Spleen (tissue), 7 donors: ENCODE measurements at regions not wholly inside any gene's neighbourhood (a gene's known extent, or its start where the extent isn't known, plus 50 kb on each side); places are given as distances from the start of the nearest gene placed in this dataset.

Source experiments
- CTCF ChIP-seq, 11 experiments: fragments of 200-600 bp in 7 of 11; fragments of 450-650 bp in 4 of 11; sonication (generic) in 4 of 11; IDR thresholded peaks in 8 of 11; conservative IDR thresholded peaks in 3 of 11; 1 replicate in 7 of 11; 2 replicates in 4 of 11; pipeline versions ENCODE4 v1.4.0 to v1.8.0; 2016 to 2021; ENCODE audit warnings: antibody characterized with exemption in 11 of 11, inconsistent platforms in 4 of 11, mild to moderate bottlenecking in 1 of 11
- POLR2A ChIP-seq, 3 donors: fragments of 450-650 bp; IDR thresholded peaks; one replicate each; pipeline ENCODE4 v1.5.1; 2017; ENCODE audit warnings: antibody characterized with exemption in 3 of 3, mild to moderate bottlenecking in 1 of 3
- POLR2AphosphoS5 ChIP-seq, 3 donors: sonication (generic); formaldehyde crosslinking; IDR thresholded peaks; one replicate each; pipeline ENCODE4 v1.5.1; 2017; ENCODE audit warnings: antibody characterized with exemption in 3 of 3
- donor health status: DM: no; HTN: no; CAD: no; lungs with moderate emphysema.
- donor health status: DM: no; HTN: no; CAD: no.
- donor health status: DM: no; HTN: no; CAD: no.

- TF ChIP-seq CTCF (IDR thresholded peaks at IDR 0.05 in 8 of 11, conservative IDR thresholded peaks at IDR 0.05 in 3 of 11) (no peak), POLR2A (IDR thresholded peaks at IDR 0.05) (no peak), POLR2AphosphoS5 (IDR thresholded peaks at IDR 0.05) (no peak)
Measured at GRCh38 chr18:55111271-55111670, 152.0 kb upstream of the CCDC68 start.
